H9 (cell line): ENCODE measurements at regions not wholly inside any gene's neighbourhood (a gene's known extent, or its start where the extent isn't known, plus 50 kb on each side); places are given as distances from the start of the nearest gene placed in this dataset.

Source experiments
- DNase-seq: peaks from one replicate; pipeline ENCODE4 v3.0.0-alpha.2; 2017
- H2AFZ ChIP-seq: one replicate; pipeline ENCODE4 v1.6.1; 2013; ENCODE audit warnings: mild to moderate bottlenecking, low read length, control low read depth, moderate library complexity
- H2AK5ac ChIP-seq: 2 replicates; pipeline ENCODE4 v1.6.1; 2013; ENCODE audit warnings: low read length, control low read depth, mixed read lengths; ENCODE audit not compliant: insufficient read length
- H2BK120ac ChIP-seq: one replicate; pipeline ENCODE4 v1.6.1; 2013; ENCODE audit warnings: low read depth, mild to moderate bottlenecking, low read length, control low read depth, inconsistent platforms; ENCODE audit not compliant: poor library complexity, severe bottlenecking
- H2BK12ac ChIP-seq: 2 replicates; pipeline ENCODE4 v1.6.1; 2013; ENCODE audit warnings: low read length, control low read depth, mixed read lengths, low read depth; ENCODE audit not compliant: insufficient read length
- H2BK15ac ChIP-seq: 2 replicates; pipeline ENCODE4 v1.6.1; 2013; ENCODE audit warnings: low read depth, low read length, control low read depth
- H2BK20ac ChIP-seq: one replicate; pipeline ENCODE4 v1.6.1; 2013; ENCODE audit warnings: low read depth, mild to moderate bottlenecking, low read length, control low read depth, inconsistent platforms; ENCODE audit not compliant: poor library complexity, severe bottlenecking
- H2BK5ac ChIP-seq: 2 replicates; pipeline ENCODE4 v1.6.1; 2013; ENCODE audit warnings: low read length, control low read depth, mixed read lengths; ENCODE audit not compliant: insufficient read length
- H3K14ac ChIP-seq: 2 replicates; pipeline ENCODE4 v1.6.1; 2013; ENCODE audit warnings: low read length, control low read depth; ENCODE audit not compliant: insufficient read depth
- H3K18ac ChIP-seq: 2 replicates; pipeline ENCODE4 v1.6.1; 2013; ENCODE audit warnings: low read depth, mild to moderate bottlenecking, mixed read lengths, low read length, control low read depth; ENCODE audit not compliant: insufficient read length
- H3K23ac ChIP-seq: 2 replicates; pipeline ENCODE4 v1.6.1; 2013; ENCODE audit warnings: low read length, control low read depth, mixed read lengths, low read depth; ENCODE audit not compliant: insufficient read length
- H3K23me2 ChIP-seq: 2 replicates; pipeline ENCODE4 v1.6.1; 2013; ENCODE audit warnings: low read depth, mild to moderate bottlenecking, mixed read lengths, low read length, control low read depth; ENCODE audit not compliant: insufficient read length, poor library complexity, severe bottlenecking
- H3K27ac ChIP-seq: 2 replicates; pipeline ENCODE4 v1.5.1; 2013; ENCODE audit warnings: low read length, control low read depth, mixed read lengths, low read depth; ENCODE audit not compliant: insufficient read length
- H3K27me3 ChIP-seq: 2 replicates; pipeline ENCODE4 v1.6.1; 2013; ENCODE audit warnings: low read length, control low read depth, inconsistent platforms; ENCODE audit not compliant: insufficient read depth
- H3K4ac ChIP-seq: 2 replicates; pipeline ENCODE4 v1.6.1; 2013; ENCODE audit warnings: low read depth, mild to moderate bottlenecking, control low read depth, inconsistent platforms, low read length, moderate library complexity
- H3K4me1 ChIP-seq: 2 replicates; pipeline ENCODE4 v1.6.1; 2013; ENCODE audit warnings: low read length, control low read depth, inconsistent platforms; ENCODE audit not compliant: insufficient read depth
- H3K4me2 ChIP-seq: 2 replicates; pipeline ENCODE4 v1.6.1; 2013; ENCODE audit warnings: low read length, control low read depth, mixed read lengths; ENCODE audit not compliant: insufficient read length, insufficient read depth
- H3K56ac ChIP-seq: 2 replicates; pipeline ENCODE4 v1.6.1; 2013; ENCODE audit warnings: low read depth, mild to moderate bottlenecking, mixed read lengths, low read length, control low read depth; ENCODE audit not compliant: insufficient read length
- H3K79me1 ChIP-seq: 2 replicates; pipeline ENCODE4 v1.6.1; 2013; ENCODE audit warnings: low read depth, mild to moderate bottlenecking, moderate library complexity, low read length, control low read depth, inconsistent platforms; ENCODE audit not compliant: insufficient read depth, poor library complexity, severe bottlenecking
- H3K79me2 ChIP-seq: 2 replicates; pipeline ENCODE4 v1.6.1; 2013; ENCODE audit warnings: low read length, control low read depth, inconsistent platforms; ENCODE audit not compliant: insufficient read depth
- H3K9ac ChIP-seq: 2 replicates; pipeline ENCODE4 v1.6.1; 2013; ENCODE audit warnings: low read length, control low read depth, mixed read lengths; ENCODE audit not compliant: insufficient read length; ENCODE audit errors: extremely low read depth
- H3K9me3 ChIP-seq: one replicate; pipeline ENCODE4 v1.6.1; 2013; ENCODE audit warnings: low read depth, low read length, inconsistent platforms; ENCODE audit not compliant: control insufficient read depth
- H3T11ph ChIP-seq: one replicate; pipeline ENCODE4 v1.6.1; 2013; ENCODE audit warnings: mild to moderate bottlenecking, low read length, control low read depth, inconsistent platforms
- H4K20me1 ChIP-seq: one replicate; pipeline ENCODE4 v1.6.1; 2013; ENCODE audit not compliant: control insufficient read depth, insufficient read length, insufficient read depth
- H4K5ac ChIP-seq: 2 replicates; pipeline ENCODE4 v1.6.1; 2013; ENCODE audit warnings: low read depth, mild to moderate bottlenecking, mixed read lengths, low read length, control low read depth; ENCODE audit not compliant: insufficient read length
- H4K8ac ChIP-seq: replicated peaks from 2 replicates; pipeline ENCODE4 v1.6.1; 2013; ENCODE audit warnings: low read length, control low read depth, mixed read lengths, low read depth; ENCODE audit not compliant: insufficient read length
- H4K91ac ChIP-seq: 2 replicates; pipeline ENCODE4 v1.6.1; 2013; ENCODE audit warnings: low read depth, mild to moderate bottlenecking, moderate library complexity, mixed read lengths, low read length, control low read depth; ENCODE audit not compliant: insufficient read length
- H3K27ac Mint-ChIP-seq, 3 experiments: 2 replicates in 2 of 3; 3 replicates in 1 of 3; pipeline ENCODE4 v1.8.0; 2020 to 2021; ENCODE audit warnings: mixed read lengths in 3 of 3, mild to moderate bottlenecking in 1 of 3, moderate library complexity in 1 of 3
- H3K27me3 Mint-ChIP-seq: 2 replicates; pipeline ENCODE4 v1.8.0; 2021; ENCODE audit warnings: low read depth, mild to moderate bottlenecking, moderate library complexity, mixed read lengths
- H3K36me3 Mint-ChIP-seq, 3 experiments: 2 replicates in 2 of 3; 3 replicates in 1 of 3; pipeline ENCODE4 v1.8.0; 2020 to 2021; ENCODE audit warnings: low read depth in 3 of 3, mixed read lengths in 3 of 3; ENCODE audit not compliant: insufficient read depth in 1 of 3
- H3K4me1 Mint-ChIP-seq, 2 experiments: 2 replicates each; pipeline ENCODE4 v1.8.0; 2020; ENCODE audit warnings: mixed read lengths in 2 of 2
- H3K4me3 Mint-ChIP-seq, 2 experiments: 2 replicates in 1 of 2; 3 replicates in 1 of 2; pipeline ENCODE4 v1.8.0; 2020 to 2021; ENCODE audit warnings: mild to moderate bottlenecking in 2 of 2, mixed read lengths in 2 of 2, moderate library complexity in 1 of 2
- H3K9me3 Mint-ChIP-seq, 2 experiments: 2 replicates in 1 of 2; 3 replicates in 1 of 2; pipeline ENCODE4 v1.8.0; 2020; ENCODE audit warnings: mild to moderate bottlenecking in 2 of 2, mixed read lengths in 2 of 2, moderate library complexity in 1 of 2
- WGBS: extraction: QIAGEN DNeasy Blood & Tissue Kit; methylation state at CpG from one replicate; pipeline ENCODE4 v1.1.7; 2013; ENCODE audit warnings: missing lambda C conversion rate, low lambda C conversion rate, mixed read lengths; ENCODE audit not compliant: insufficient read length; ENCODE audit errors: extremely low coverage; 5-methylcytosine and 5-hydroxymethylcytosine counted together
- TF ChIP-seq, protein P1 (sequence below): fragments of 200-600 bp; sonication (generic); conservative IDR thresholded peaks from 3 replicates; pipeline ENCODE4 v1.8.0; 2021; ENCODE audit warnings: antibody characterized with exemption, mild to moderate bottlenecking

DNA sequence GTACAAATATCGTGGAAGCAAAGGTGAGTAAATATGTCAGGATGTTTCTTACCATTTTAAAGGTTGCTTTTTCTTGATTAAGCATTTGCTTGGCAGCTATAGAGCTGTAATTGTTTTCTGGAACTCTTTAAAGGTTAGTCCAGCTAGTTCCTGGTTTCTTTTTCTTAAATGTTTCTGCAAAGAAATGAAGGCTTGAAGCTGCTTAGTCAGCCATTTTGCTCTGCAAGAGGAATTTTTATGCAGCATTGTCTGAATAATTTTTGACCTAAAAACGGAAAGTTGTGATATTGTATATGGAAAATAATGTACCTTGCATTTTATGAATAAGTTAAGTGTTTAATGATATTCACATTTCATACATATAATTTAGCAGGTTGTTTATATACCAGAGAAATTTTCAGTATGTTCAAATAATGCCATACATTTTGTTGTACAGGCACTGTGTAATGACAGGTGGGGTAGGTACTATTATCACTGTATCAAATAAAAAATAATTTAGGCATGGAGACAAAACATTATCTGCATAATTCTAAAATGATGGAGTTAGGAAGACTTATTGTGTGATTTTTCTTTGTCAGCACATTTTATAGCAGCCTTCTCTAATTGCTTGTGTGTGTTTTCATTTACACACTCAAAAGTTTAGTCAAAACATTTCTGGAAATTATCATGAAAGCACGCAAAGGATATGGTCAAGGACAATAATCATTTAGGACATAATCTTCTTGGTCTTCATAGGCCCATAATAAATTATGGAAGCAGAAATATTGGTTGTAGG lies 624.4 kb downstream of the NCAM2 start:
- no peak overlapping the region for H3K14ac ChIP-seq
- no peak overlapping the region for H3K56ac ChIP-seq
- no peaks in the 10 kb centered on the region for H3K27me3 ChIP-seq
- no peak overlapping the region for H2AK5ac ChIP-seq
- H2BK5ac ChIP-seq = no peak overlapping the region
- H2BK20ac ChIP-seq = no peak overlapping the region
- no CpG with 5 or more reads among the region's 3 CpGs for WGBS
- H4K8ac ChIP-seq = no peak overlapping the region
- TF ChIP-seq, protein P1, sequence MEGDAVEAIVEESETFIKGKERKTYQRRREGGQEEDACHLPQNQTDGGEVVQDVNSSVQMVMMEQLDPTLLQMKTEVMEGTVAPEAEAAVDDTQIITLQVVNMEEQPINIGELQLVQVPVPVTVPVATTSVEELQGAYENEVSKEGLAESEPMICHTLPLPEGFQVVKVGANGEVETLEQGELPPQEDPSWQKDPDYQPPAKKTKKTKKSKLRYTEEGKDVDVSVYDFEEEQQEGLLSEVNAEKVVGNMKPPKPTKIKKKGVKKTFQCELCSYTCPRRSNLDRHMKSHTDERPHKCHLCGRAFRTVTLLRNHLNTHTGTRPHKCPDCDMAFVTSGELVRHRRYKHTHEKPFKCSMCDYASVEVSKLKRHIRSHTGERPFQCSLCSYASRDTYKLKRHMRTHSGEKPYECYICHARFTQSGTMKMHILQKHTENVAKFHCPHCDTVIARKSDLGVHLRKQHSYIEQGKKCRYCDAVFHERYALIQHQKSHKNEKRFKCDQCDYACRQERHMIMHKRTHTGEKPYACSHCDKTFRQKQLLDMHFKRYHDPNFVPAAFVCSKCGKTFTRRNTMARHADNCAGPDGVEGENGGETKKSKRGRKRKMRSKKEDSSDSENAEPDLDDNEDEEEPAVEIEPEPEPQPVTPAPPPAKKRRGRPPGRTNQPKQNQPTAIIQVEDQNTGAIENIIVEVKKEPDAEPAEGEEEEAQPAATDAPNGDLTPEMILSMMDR = no peak
- Mint-ChIP-seq H3K27ac (no peak overlapping the region), H3K4me3 (no peak overlapping the region), H3K27me3 (no peaks in the 10 kb centered on the region; the same call in 1 of the 2 replicates), H3K9me3 (no peaks in the 10 kb centered on the region), H3K36me3 (no peaks in the 10 kb centered on the region), H3K4me1 (no peaks in the 10 kb centered on the region)
- no peak overlapping the region for H4K91ac ChIP-seq
- no peaks in the 10 kb centered on the region for H3K23me2 ChIP-seq
- no peak for DNase-seq
- no peak overlapping the region for H3K9ac ChIP-seq
- H3K79me2 ChIP-seq = no peaks in the 10 kb centered on the region
- H3T11ph ChIP-seq = no peak overlapping the region
- H4K20me1 ChIP-seq = no peaks in the 10 kb centered on the region
- H3K4me2 ChIP-seq = no peak overlapping the region
- H3K9me3 ChIP-seq = no peaks in the 10 kb centered on the region
- no peak overlapping the region for H4K5ac ChIP-seq
- no peak overlapping the region for H3K27ac ChIP-seq
- no peak overlapping the region for H2BK12ac ChIP-seq
- no peak overlapping the region for H3K4ac ChIP-seq
- H3K4me1 ChIP-seq = no peaks in the 10 kb centered on the region
- H3K79me1 ChIP-seq = no peaks in the 10 kb centered on the region
- H2AFZ ChIP-seq = no peak overlapping the region
- H3K23ac ChIP-seq = no peak overlapping the region
- no peak overlapping the region for H2BK15ac ChIP-seq
- no peak overlapping the region for H3K18ac ChIP-seq
- no peak overlapping the region for H2BK120ac ChIP-seq
